Ishikawa (cell line): ENCODE measurements at regions not wholly inside any gene's neighbourhood (a gene's known extent, or its start where the extent isn't known, plus 50 kb on each side); places are given as distances from the start of the nearest gene placed in this dataset.

Experiments used
- CEBPB ChIP-seq: IDR thresholded peaks from 2 replicates; pipeline ENCODE4 v1.6.1; 2012
- CREB1 ChIP-seq: IDR thresholded peaks from 2 replicates; pipeline ENCODE4 v1.6.1; 2012; ENCODE audit warnings: low read depth
- EGR1 ChIP-seq: IDR thresholded peaks from 2 replicates; pipeline ENCODE4 v1.6.1; 2012
- EP300 ChIP-seq: IDR thresholded peaks from 2 replicates; pipeline ENCODE4 v1.6.1; 2012; ENCODE audit warnings: borderline replicate concordance
- FOXM1 ChIP-seq: IDR thresholded peaks from 2 replicates; pipeline ENCODE4 v1.6.1; 2012; ENCODE audit warnings: low read depth, borderline replicate concordance
- NFIC ChIP-seq: IDR thresholded peaks from 2 replicates; pipeline ENCODE4 v1.6.1; 2012
- RAD21 ChIP-seq: IDR thresholded peaks from 2 replicates; pipeline ENCODE4 v1.6.1; 2012; ENCODE audit warnings: low read depth
- TAF1 ChIP-seq: IDR thresholded peaks from 2 replicates; pipeline ENCODE4 v1.6.1; 2012; ENCODE audit warnings: low read depth, mild to moderate bottlenecking
- TCF12 ChIP-seq: IDR thresholded peaks from 2 replicates; pipeline ENCODE4 v1.6.1; 2012; ENCODE audit warnings: low read depth
- TEAD4 ChIP-seq: IDR thresholded peaks from 2 replicates; pipeline ENCODE4 v1.6.1; 2012
- YY1 ChIP-seq: IDR thresholded peaks from 2 replicates; pipeline ENCODE4 v1.6.1; 2012; ENCODE audit warnings: low read depth
- ZBTB7A ChIP-seq: IDR thresholded peaks from 2 replicates; pipeline ENCODE4 v1.6.1; 2012; ENCODE audit warnings: low read depth
- TF ChIP-seq, protein P1 (sequence below): IDR thresholded peaks from 2 replicates; pipeline ENCODE4 v1.6.1; 2012; ENCODE audit warnings: low read depth, mild to moderate bottlenecking
- TF ChIP-seq, protein P2 (sequence below): IDR thresholded peaks from 2 replicates; pipeline ENCODE4 v1.6.1; 2012
- TF ChIP-seq, protein P3 (sequence below): IDR thresholded peaks from 2 replicates; pipeline ENCODE4 v1.6.1; 2012

- TF ChIP-seq ZBTB7A, result no peak
- TF ChIP-seq CREB1, result no peak
- TF ChIP-seq FOXM1, result no peak
- no peak for TF ChIP-seq EGR1
- TF ChIP-seq TEAD4, result no peak
- no peak for TF ChIP-seq CEBPB
- TF ChIP-seq, protein P1, sequence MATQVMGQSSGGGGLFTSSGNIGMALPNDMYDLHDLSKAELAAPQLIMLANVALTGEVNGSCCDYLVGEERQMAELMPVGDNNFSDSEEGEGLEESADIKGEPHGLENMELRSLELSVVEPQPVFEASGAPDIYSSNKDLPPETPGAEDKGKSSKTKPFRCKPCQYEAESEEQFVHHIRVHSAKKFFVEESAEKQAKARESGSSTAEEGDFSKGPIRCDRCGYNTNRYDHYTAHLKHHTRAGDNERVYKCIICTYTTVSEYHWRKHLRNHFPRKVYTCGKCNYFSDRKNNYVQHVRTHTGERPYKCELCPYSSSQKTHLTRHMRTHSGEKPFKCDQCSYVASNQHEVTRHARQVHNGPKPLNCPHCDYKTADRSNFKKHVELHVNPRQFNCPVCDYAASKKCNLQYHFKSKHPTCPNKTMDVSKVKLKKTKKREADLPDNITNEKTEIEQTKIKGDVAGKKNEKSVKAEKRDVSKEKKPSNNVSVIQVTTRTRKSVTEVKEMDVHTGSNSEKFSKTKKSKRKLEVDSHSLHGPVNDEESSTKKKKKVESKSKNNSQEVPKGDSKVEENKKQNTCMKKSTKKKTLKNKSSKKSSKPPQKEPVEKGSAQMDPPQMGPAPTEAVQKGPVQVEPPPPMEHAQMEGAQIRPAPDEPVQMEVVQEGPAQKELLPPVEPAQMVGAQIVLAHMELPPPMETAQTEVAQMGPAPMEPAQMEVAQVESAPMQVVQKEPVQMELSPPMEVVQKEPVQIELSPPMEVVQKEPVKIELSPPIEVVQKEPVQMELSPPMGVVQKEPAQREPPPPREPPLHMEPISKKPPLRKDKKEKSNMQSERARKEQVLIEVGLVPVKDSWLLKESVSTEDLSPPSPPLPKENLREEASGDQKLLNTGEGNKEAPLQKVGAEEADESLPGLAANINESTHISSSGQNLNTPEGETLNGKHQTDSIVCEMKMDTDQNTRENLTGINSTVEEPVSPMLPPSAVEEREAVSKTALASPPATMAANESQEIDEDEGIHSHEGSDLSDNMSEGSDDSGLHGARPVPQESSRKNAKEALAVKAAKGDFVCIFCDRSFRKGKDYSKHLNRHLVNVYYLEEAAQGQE, result no peak
- TF ChIP-seq TCF12, result no peak
- TF ChIP-seq, protein P2, sequence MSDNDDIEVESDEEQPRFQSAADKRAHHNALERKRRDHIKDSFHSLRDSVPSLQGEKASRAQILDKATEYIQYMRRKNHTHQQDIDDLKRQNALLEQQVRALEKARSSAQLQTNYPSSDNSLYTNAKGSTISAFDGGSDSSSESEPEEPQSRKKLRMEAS, result no peak
- TF ChIP-seq RAD21, result no peak
- TF ChIP-seq TAF1, result no peak
- no peak for TF ChIP-seq EP300
- no peak for TF ChIP-seq YY1
- no peak for TF ChIP-seq NFIC
- TF ChIP-seq, protein P3, sequence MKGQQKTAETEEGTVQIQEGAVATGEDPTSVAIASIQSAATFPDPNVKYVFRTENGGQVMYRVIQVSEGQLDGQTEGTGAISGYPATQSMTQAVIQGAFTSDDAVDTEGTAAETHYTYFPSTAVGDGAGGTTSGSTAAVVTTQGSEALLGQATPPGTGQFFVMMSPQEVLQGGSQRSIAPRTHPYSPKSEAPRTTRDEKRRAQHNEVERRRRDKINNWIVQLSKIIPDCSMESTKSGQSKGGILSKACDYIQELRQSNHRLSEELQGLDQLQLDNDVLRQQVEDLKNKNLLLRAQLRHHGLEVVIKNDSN, result no peak
Observed at GRCh38 chr4:168028970-168029597, 63.3 kb upstream of the ANXA10 start.

DNA sequence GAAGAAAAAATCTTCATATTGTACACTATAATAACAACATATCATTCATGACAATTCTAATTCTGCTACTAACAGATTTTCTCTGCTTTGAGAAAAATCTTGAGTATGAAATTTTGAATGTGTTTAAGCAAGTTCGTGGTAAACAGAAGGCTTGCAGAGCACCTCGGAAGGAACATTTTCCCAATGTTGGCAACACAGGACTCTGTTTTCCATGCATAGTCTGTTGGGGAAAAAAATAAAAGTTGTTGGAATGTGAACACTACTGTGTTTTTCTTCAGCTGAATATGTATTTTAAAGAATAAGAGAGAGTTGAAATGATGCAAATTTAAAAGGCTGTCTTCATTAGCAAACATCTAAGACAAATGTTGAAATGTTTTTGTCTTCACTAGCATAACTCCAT, 54.7 kb upstream of the ANXA10 start:
- TF ChIP-seq ZBTB7A (no peak), CEBPB (no peak), YY1 (no peak), CREB1 (no peak), TAF1 (no peak), TEAD4 (no peak), FOXM1 (no peak), TCF12 (no peak), EP300 (no peak), RAD21 (no peak)
- TF ChIP-seq, protein P1, result no peak
- TF ChIP-seq, protein P2, result no peak
- TF ChIP-seq, protein P3, result no peak

- TF ChIP-seq CEBPB (no peak), TEAD4 (no peak), EGR1 (no peak), NFIC (no peak), CREB1 (no peak), TAF1 (no peak), FOXM1 (no peak), YY1 (no peak), EP300 (no peak), ZBTB7A (no peak)
- TF ChIP-seq, protein P3, result no peak
Observed at GRCh38 chr4:168039593-168039992, 52.7 kb upstream of the ANXA10 start.
